Thyroid gland (tissue), 4 donors: ENCODE measurements at regions not wholly inside any gene's neighbourhood (a gene's known extent, or its start where the extent isn't known, plus 50 kb on each side); places are given as distances from the start of the nearest gene placed in this dataset.
A peak's percentile ranks its signal among the peaks of the same experiment; 100 is the strongest.

Experiments
- DNase-seq, 2 donors: peaks; one replicate each; pipeline ENCODE4 v3.0.0-alpha.2; 2019
- H3K27ac ChIP-seq, 3 donors: fragments of 200-600 bp; sonication (generic); 1 replicate in 2 of 3; 2 replicates in 1 of 3; pipeline ENCODE4 v1.5.1; 2016 to 2019; ENCODE audit warnings: mild to moderate bottlenecking in 1 of 3, moderate library complexity in 1 of 3
- H3K27me3 ChIP-seq: fragments of 200-600 bp; sonication (generic); one replicate; pipeline ENCODE4 v1.5.1; 2019
- H3K36me3 ChIP-seq, 2 donors: fragments of 200-600 bp; sonication (generic); one replicate each; pipeline ENCODE4 v1.5.1; 2016 to 2019
- H3K4me1 ChIP-seq, 2 donors: fragments of 200-600 bp; sonication (generic); one replicate each; pipeline ENCODE4 v1.5.1; 2017 to 2019
- H3K4me3 ChIP-seq, 3 donors: fragments of 200-600 bp; sonication (generic); replicated peaks in 1 of 3; 1 replicate in 2 of 3; 2 replicates in 1 of 3; pipeline ENCODE4 v1.5.1; 2016; ENCODE audit warnings: mild to moderate bottlenecking in 1 of 3
- H3K9me3 ChIP-seq: fragments of 200-600 bp; sonication (generic); one replicate; pipeline ENCODE4 v1.5.1; 2017
- CTCF ChIP-seq, 6 experiments: fragments of 200-600 bp in 3 of 6; fragments of 450-650 bp in 3 of 6; sonication (generic) in 3 of 6; IDR thresholded peaks; one replicate each; pipeline ENCODE4 v1.5.1; 2016 to 2019; ENCODE audit warnings: antibody characterized with exemption in 6 of 6, mild to moderate bottlenecking in 2 of 6, inconsistent platforms in 1 of 6, moderate library complexity in 1 of 6
- POLR2A ChIP-seq, 2 donors: fragments of 450-650 bp; IDR thresholded peaks; one replicate each; pipeline ENCODE4 v1.6.1; 2017; ENCODE audit warnings: antibody characterized with exemption in 2 of 2, mild to moderate bottlenecking in 2 of 2, moderate library complexity in 1 of 2
- WGBS, 2 donors: methylation state at CpG; one replicate each; pipeline ENCODE4 v1.1.5; 2017; 5-methylcytosine and 5-hydroxymethylcytosine counted together
- intact Hi-C: fragments of 100-400 bp; cut with DNase I; formaldehyde crosslinking; loops from one replicate; pipeline ENCODE4 v1.15.1; 2023

- no peaks in the 10 kb centered on the region for H3K9me3 ChIP-seq
- no peaks in the 10 kb centered on the region for H3K36me3 ChIP-seq
- no peak overlapping the region for H3K4me3 ChIP-seq
- intact Hi-C loops, result no loop called here
- WGBS, 2 donors, result 78 to 88% methylated on average over 2 of the region's 2 CpGs
- H3K4me1 ChIP-seq, result peaks cover 0 to 4% of the 10 kb centered on the region in 2 donors
- DNase-seq, result no peak
- H3K27me3 ChIP-seq, result no peaks in the 10 kb centered on the region
- H3K27ac ChIP-seq, result no peak overlapping the region
- TF ChIP-seq CTCF (IDR thresholded peaks at IDR 0.05) (no peak), POLR2A (IDR thresholded peaks at IDR 0.05) (no peak)
These were observed 144.1 kb downstream of the PIK3R1 start for GRCh38 chr5:68359699-68360098.

GRCh38 chr5:68362331-68362730, 146.8 kb downstream of the PIK3R1 start:
- 25 to 31% methylated on average over 1 of the region's 1 CpG for WGBS, 2 donors
- Histone ChIP-seq H3K36me3 (no peaks in the 10 kb centered on the region), H3K4me1 (peaks cover 0 to 4% of the 10 kb centered on the region in 2 donors), H3K27ac (peak overlapping the region in 2 of 3 donors; percentile 7 to 13), H3K4me3 (no peak overlapping the region), H3K27me3 (no peaks in the 10 kb centered on the region), H3K9me3 (no peaks in the 10 kb centered on the region)
- DNase-seq, result peak; percentile 49 to 51
- intact Hi-C loops, result no loop called here
- TF ChIP-seq POLR2A (IDR thresholded peaks at IDR 0.05), result no peak
- TF ChIP-seq CTCF (IDR thresholded peaks at IDR 0.05), result no peak

GRCh38 chr5:68365889-68366288, 150.3 kb downstream of the PIK3R1 start:
- H3K4me3 ChIP-seq, result no peak overlapping the region
- peaks cover 12 to 16% of the 10 kb centered on the region in 2 donors for H3K4me1 ChIP-seq
- TF ChIP-seq CTCF (IDR thresholded peaks at IDR 0.05) (no peak), POLR2A (IDR thresholded peaks at IDR 0.05) (no peak)
- no peaks in the 10 kb centered on the region for H3K36me3 ChIP-seq
- H3K9me3 ChIP-seq, result no peaks in the 10 kb centered on the region
- 95 to 96% methylated on average over 1 of the region's 1 CpG for WGBS, 2 donors
- no peaks in the 10 kb centered on the region for H3K27me3 ChIP-seq
- intact Hi-C loops, result no loop called here
- no peak overlapping the region for H3K27ac ChIP-seq
- peak; percentile 44 to 45 for DNase-seq

DNA sequence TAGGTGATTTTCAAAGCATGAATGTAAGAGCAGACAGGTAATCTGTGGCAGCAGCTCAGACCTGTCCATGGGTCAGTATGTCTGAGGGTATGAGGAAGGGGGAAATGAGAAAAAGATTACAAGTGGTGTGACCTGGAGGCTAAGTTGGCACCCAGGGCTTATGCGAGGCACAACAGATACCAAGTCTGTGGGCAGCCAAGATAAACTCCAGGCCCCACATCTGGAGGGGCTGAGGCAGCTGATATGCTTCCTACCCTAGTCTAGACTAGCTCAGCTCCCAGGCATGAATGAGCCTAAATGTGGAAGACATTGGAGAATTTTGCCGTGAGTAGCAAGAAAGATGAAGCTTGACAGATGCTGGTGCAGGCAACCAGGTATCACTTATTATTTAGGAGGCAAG, 151.7 kb downstream of the PIK3R1 start:
- intact Hi-C loops, result no loop called here
- Histone ChIP-seq H3K9me3 (no peaks in the 10 kb centered on the region), H3K27me3 (no peaks in the 10 kb centered on the region), H3K4me1 (peaks cover 9 to 16% of the 10 kb centered on the region in 2 donors), H3K36me3 (no peaks in the 10 kb centered on the region), H3K27ac (no peak overlapping the region), H3K4me3 (no peak overlapping the region)
- WGBS, 2 donors, result 94 to 98% methylated on average over 2 of the region's 2 CpGs
- TF ChIP-seq POLR2A (IDR thresholded peaks at IDR 0.05), result no peak
- no peak for TF ChIP-seq CTCF (IDR thresholded peaks at IDR 0.05)
- DNase-seq, result no peak

DNA sequence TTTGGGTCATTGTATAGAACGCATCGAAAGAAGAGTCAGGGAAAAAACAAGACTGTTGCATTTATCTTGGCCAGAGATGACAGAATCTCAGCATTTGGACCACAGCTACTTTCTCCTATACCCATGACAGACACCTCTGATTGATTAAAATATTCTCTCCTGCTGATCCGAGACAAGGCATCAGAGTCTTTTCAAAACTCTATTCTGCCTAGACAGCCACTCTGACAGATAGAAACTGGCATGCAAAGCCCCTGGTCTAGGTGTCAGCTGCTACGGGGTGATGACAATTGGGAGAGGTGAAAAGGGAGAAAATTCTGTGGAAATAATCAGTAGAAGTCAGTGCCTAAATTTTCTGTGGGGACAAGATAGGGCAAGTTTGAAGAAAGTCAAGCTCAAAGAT, 152.2 kb downstream of the PIK3R1 start:
- Histone ChIP-seq H3K4me3 (no peak overlapping the region), H3K27ac (no peak overlapping the region), H3K4me1 (peaks cover 8 to 16% of the 10 kb centered on the region in 2 donors), H3K9me3 (no peaks in the 10 kb centered on the region), H3K36me3 (no peaks in the 10 kb centered on the region), H3K27me3 (no peaks in the 10 kb centered on the region)
- WGBS, 2 donors, result 95% methylated on average over 4 of the region's 4 CpGs
- intact Hi-C loops, result no loop called here
- no peak for TF ChIP-seq CTCF (IDR thresholded peaks at IDR 0.05)
- no peak for TF ChIP-seq POLR2A (IDR thresholded peaks at IDR 0.05)
- no peak for DNase-seq
